NCI-H2081 treated with DMSO at 0.1 percent for 48 hours (cell line): ENCODE measurements at regions not wholly inside any gene's neighbourhood (a gene's known extent, or its start where the extent isn't known, plus 50 kb on each side); places are given as distances from the start of the nearest gene placed in this dataset.

ENCODE experiments used
- DNase-seq: peaks from one replicate; lab custom pipeline; 2025; lab: John Stamatoyannopoulos, UW

DNA sequence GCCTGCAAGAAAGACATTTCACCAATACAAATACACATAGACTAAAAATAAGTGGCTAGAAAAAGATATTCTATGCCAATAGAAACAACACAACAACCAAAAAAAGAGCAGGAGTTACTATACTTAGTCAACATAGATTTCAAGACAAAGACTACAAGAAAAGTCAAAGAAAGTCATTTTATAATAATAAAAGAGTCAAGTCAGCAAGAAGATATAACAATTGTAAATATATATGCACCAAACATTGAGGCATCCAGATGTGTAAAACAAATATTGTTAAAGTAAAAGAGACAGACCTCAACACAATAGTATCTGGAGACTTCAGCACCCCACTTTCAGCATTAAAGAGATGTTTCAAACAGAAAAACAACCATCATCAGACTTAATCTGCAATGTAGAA lies 104.6 kb downstream of the AMY1C start:
- DNase-seq = no peak

DNA sequence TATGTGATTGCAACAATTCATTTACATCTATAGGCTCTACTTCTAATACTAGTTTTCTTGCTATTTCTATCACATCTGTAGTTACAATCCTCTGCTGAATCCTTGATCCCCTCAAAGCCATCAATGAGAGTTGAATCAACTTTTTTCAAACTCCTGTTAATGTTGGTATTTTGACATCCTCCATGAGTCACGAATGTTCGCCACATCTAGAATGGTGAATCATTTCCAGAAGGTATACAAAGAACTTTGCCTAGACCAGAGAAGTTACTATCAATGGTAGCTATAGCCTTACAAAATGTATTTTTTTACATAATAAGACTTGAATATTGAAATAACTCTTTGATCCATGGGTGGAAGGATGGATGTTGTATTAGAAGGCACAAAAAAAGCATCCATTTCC lies 110.0 kb downstream of the AMY1C start:
- DNase-seq = no peak

DNA sequence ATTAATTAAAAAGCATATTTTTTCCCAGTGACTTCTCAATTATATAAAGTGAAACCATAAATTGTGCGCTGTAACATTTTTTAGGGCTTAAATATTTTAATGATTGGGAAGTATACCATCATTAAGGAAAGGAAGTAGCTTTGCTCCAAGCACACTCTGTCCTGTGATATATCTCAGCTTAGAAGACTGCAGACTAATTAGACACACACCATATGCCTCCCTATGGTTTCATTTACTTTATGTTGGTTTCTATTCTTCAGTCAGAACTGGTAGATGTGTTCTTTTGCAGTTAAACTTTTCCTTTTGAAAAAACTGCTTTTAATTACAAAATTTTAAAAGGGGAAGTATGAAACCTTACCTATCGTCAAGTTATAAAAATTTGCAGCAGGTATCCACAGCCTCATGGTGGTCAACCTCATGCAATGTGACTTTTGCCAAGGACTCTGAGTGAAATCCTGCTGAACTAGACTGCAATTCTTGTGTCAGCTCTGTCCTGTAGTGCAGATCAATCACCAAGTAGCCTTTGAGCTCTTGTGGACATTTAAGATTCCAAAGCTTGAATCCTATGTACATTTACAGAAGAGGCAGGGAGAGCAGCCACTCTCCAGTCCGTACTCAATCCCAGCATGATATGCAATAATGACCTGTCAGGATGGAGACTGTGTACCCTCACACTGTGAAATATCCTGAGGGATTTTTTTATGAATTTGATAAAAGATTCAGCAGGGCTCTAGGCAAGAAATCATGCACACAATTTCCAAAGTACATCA lies 149.1 kb downstream of the AMY1C start:
- DNase-seq = no peak

DNA sequence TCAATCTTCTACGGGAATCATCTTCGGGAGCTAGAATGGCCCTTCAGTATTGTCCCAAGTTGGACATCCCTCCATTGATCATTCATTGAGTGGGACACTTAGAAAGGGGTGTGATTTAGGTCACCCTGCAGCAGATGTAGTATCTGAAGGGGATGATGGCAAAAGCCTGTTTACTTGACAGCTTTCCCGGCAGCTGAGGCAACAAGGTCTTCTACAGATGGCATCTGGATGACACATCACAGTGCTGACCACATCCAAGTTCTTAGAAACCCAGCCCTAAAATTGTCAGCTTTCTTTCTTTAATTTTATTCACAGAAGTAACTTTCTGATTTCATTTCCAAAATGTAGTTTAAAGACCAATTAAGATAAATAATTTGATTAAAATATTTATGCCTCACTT lies 150.3 kb downstream of the AMY1C start:
- DNase-seq = no peak

DNA sequence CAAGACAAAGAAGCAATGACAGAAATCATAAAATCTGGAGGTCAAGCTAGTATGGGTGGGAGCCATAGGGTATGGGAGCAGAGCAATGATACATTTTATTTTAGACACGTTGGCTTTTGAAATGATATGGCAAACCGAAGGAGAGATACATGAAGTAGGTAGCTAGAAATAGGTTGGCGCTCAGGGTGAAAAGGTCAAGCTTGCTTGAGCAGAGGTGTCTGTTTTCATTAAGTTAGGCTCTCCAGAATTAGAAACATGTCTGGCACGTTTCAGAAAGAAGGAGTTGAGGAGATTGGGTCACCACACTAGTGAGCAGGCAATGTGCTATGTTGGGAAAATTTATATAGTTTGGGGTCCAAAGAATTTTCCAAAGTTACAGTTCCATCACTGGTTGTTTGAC lies 151.4 kb downstream of the AMY1C start:
- no peak for DNase-seq

DNA sequence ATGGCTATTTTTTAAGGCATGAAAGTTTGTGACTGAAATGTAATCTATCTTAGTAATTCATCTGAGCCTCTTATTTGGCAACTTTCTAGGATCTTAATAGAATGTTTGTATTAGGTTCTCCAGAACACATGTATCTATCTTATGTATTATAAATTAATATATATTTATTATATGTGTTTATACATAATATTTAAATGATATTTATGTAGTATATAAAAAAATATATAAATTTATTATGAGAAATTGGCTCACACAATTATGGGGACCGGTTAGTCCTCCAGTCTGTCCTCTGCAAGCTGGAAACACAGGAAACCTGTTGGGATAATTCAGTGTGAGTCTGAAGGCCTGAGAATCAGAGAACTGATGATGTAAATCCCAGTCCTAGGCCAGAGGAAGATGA lies 155.7 kb downstream of the AMY1C start:
- DNase-seq = no peak

DNA sequence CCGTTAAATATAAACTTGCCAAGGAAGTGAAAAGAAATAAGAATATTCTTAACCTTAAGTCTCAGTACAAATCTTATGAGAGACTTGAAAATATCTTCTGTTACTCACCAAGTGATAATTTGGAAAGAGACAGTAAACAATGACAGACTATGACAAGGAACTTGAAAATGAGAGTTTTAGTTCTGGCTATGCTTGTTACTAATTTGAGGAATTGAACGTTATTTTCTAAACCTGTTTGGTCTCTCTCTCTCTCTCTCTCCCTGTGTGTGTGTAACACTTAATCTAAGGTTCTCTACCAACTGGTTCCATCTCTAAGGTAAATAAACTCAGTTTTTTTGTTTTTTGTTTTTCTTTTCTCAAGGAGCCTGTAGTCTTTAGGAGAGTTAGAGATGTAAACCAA lies 161.8 kb downstream of the AMY1C start:
- DNase-seq = no peak

DNA sequence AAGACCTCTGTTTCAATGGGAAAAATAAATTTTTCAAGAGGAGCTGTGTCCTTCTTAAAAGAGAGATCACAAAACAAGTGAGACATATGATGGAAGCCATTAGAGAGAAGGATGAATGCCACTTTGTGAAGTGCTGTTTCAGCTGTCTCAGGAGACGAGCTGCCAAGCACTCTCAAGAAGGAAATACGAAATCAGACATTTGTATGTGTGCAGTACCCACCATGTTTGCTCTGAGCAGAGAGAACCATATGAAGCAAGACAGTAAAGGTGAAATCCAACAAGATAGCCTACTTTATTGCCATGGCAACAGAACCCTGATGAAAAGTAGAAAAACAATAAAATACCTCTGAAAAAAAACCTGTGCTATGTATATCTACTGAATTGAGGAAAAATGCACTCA lies 168.1 kb downstream of the AMY1C start:
- DNase-seq = no peak

DNA sequence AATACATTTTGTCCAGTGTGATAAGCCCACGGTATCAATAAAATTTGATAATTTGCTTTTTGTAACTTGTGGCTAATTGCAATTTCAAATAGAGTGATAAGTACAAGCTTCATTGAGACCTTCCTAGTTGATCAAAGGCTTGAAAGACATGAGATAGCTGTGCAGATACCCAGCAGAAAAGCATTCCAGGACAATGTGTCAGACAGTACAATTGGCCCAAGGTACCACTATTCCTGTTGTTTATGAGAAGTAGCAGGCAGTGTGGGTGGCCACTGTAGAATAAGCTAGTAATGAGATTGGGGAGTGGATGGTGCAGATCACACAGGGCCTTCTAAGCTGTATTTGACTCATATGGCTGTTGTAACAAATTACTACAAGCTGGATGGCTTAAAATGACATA lies 182.2 kb downstream of the AMY1C start:
- DNase-seq = no peak

DNA sequence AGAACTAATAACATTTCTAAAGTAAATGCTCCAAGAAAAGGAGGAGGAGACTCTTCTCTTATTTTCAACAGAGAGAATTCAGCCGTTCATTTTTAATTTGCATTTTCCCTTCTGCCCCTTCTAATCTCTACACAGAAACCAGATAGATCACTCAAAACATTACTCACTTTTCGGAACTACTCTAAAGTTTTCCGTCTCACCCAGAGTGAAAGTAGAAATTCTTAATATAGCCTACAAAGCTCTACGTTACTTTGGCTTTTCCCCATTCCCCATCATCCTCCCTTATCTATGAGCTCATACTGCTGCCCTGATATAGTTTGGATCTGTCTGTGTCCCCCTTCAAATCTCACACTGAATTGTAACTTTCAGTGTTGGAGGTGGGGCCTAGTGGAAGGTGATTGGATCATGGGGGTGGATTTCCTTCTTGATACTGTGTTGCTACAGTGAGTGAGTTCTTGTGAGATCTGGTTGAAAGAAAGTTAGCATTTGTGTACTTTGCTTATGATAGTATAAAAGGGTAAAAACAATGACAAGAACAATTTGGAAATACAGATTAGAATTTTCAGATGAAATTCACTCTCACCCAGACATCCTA lies 188.2 kb downstream of the AMY1C start:
- DNase-seq = no peak

DNA sequence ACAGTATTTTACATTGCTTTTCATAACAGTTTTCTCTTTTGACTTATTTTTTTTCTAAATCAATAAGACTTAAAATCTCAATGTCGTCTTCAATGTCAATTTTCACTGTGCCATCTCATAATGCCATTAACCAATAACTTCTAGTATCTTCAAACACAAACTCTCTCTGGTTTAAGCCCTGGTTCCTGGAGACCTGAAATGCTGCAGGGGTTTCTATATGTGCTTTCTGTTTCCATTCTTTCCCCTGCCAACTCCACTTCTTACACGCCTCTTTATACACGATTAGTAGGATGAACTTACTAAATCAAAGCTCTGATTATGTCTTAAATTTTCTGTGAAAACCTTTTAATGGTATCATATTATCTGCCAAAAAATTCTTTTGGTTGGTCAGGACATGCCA lies 191.4 kb downstream of the AMY1C start:
- no peak for DNase-seq

DNA sequence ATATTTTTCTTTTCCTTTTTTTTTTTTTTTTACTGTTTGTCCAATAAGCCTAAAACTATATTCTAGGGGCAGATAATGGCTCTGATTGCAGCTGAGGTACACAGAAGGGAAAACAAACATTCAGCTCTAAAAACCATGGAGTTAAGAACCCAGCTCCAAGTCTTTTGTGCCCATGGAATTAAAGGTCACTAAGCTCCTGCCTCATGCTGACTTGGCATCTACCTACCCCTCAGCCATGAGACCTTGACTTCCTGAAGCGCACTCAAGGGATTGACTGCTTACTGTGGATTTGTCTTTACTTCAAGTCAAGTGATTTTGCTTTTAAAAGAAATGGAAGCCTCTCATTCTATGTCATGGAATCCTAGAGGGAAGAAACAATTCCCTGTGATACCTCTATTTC lies 192.3 kb downstream of the AMY1C start:
- DNase-seq = no peak

DNA sequence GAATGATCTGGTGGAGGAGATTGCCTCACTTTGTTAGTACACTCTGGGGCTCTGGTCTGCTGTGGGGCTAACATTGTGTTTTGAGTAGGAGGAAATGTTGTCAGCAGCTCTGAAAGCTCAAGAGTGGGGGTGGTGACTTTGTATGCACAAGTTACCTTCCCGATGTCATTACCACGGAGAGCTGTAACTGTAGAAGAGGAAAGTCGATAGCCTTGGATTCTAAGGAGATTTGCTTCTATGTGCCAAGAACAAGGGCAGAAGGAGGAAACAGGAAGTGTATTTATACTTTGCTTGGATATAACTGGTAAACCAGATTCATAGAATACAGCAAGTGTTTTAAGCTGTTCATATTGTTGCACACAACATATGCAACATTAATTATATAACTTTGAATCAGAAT lies 196.1 kb downstream of the AMY1C start:
- DNase-seq = no peak

DNA sequence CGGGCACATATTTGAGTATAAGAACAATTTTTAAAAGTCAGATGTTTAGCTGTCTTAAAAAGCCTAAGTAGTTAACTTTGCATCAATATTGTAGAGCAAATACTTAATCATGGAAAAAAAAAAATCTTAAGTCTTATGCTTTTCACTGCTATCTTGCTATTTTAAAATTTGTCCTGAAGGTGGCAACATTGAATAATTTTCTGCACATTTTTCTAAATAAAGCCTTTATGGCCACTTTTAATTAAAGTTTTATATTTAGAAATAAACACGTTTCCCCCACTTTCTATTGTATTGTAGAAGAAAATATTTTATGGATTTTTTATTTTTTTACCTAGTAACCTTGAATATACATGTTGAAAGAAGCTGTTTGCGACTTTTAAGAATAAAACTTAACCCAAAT lies 198.8 kb downstream of the AMY1C start:
- no peak for DNase-seq

DNA sequence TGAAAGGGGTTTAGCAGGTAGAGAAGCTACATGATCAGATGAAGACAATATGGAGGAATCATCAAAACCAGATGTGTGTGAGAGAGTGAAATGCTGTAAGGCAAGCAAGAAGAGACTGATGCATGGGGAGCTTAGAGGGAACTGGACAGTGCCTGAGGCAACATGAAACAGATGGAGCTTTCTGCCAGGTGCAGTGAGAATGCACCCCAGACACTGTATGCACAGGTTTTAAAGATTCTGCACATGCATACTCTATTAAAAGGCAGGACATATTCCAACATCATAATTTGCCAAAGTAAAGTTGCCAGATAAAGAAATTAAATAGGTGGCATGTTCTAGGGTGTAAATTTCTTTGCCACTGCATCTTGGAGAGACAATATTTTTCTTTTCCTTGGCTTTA lies 200.1 kb downstream of the AMY1C start:
- no peak for DNase-seq

DNA sequence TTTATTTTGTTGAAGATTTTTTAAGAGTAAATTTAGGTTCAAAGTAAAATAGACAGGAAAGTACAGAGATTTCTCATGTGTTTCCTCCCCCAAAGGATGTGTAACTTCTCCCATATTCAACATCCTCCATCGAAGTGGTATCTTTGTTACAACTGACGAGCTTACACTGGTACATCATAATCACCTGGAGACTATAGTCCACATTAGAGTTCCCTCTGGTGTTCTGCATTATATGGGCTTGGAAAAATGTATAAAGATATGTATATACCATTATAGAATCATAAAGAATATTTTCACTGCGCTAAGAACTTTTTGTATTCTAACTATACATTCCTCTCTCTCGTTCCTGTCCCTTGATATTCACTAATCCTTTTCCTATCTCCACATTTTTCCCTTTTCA lies 203.7 kb downstream of the AMY1C start:
- no peak for DNase-seq

DNA sequence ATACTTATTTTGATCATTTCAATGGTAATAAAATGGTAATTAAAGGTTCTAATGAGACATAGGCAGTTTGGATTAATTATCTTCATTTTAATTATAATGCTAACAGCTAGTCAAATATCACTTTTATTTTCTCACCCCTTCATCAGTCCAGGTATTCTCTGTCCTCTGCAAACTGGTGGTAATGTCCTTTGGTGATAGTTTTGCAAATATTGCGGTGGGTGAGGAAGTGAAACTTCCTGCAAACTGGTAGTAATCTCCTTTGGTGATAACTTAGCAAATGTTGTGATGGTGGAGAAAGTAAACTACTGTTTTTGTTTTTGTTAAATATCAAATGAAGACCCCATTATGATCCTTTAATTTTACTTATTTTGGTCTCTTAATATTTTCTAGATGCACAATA lies 209.0 kb downstream of the AMY1C start:
- DNase-seq = no peak

DNA sequence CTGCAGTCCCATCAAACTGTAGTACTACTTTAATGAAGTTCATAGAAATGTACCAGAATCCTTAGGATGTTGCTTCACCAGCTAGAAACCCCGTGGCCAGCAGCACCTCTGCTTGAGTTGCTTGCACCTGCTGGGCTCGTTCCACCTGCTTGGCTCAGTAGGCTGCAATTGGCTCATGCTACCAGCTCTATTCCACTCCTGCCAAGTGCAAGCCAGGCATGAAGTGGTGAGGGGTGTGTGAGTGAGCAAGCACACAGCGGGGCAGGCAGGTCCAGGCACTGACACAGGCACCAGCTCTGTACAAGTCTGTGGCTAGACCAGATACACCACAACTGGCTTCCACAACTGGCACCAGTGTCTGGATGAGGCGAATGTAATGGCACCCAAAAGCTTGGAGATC lies 209.9 kb downstream of the AMY1C start:
- no peak for DNase-seq

DNA sequence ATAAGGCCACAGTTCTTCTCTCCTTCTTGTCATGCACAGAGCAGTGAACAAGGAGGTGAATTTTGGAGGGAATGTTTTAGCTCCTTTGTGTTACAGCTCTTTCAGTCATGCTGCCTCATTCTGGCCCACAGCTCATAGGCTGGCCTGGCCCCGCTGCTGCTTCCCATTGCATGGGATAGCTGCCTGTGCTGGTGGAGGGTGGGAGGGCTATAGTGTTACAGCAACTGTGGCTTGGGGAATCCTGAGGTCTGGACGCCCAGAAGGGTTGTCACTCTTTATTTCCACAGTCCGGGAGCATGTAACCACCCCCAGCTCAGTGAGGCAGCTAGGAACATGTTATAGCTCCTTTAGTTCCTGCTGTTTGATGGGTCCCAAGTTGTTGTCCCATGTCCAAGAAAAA lies 210.3 kb downstream of the AMY1C start:
- DNase-seq = no peak

DNA sequence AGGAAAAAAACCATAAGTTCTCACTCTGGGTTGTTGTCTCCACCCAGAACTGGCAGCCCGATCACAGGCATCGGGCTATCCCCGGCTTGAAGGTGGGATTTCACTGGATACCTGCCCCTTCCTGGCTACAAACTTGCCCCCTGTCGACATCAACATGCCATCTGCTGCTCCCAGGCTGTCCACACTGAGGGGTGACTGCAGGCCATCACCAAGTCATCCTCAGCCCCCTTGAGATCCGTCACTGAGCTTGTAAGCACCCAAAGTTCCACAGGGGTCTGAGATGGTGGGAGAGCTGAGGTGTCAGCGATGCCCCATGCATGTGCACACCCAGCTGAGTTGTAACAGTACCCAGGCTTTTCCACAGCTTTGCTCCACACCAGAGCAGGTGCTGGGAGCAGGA lies 211.0 kb downstream of the AMY1C start:
- DNase-seq = no peak

DNA sequence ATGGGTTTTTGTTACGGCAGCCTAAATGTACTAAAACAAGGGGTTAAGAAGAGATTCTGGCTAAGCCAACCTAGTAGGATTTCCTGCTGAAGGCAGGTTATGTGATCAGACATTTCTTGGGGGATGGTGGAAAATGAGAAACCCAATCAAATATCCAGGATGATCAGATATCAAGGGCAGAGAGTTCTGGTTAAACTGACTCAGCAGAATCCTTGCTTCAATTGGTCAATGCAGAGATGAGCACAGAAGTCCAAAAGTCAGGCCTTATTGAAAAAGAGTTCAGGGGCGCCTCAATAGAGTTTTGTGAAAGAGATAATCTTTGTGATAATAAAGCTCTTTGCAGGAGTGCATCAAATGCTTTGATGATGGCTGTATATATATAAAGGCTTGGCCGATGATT lies 237.1 kb downstream of the AMY1C start:
- no peak for DNase-seq

DNA sequence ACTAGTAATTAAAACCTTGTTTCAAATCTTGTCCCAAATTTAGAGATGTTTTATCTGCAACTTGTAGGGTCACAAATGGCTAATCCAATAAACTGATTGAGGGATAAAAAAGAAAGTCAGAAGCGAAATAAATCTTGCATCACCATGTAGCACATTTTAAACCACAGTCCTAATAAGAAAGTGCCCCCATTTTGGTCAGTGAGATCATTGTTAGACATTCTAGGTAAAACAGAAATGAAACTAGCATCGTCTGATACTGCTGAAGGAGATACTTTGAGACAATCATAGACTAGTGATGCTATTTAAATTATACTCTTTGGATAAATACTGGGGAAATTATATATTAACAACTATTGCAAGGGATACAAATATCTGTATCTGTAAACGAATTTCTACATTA lies 247.9 kb downstream of the AMY1C start:
- DNase-seq = no peak

DNA sequence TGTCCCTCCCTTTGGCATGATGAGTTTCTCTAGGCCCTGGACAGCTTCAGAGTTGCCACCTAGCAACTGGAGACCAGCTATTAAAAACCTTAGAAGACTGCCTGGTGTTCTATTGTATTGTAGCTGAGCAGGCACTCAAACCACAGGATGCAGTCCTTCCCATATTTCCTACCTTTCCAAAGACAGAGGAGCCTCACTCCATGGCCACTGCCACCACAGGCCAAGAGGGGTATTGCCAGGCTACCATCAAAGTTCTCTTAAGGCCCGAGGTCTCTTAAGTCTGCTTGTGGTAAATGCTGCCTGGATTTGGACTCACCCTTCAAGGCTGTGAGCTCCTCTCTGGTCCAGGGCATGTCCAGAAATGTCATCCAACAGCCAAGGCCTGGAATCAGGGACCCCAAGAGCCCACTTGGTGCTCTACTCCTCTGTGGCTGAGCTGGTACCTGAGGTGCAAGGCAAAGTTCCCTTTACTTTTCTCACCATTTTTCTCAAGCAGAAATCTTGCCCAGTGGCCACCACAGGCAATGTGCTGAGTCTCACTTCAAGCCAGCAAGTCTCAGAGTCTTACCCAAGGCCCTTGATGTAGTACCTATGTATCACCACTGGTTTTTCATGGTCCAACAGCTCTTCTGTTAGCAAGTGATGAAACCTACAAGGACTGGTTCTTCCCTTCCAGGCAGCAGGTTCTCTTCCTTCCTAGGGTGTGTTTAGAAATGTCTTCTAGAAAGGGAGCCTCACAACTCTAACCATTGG lies 269.4 kb downstream of the AMY1C start:
- no peak for DNase-seq

DNA sequence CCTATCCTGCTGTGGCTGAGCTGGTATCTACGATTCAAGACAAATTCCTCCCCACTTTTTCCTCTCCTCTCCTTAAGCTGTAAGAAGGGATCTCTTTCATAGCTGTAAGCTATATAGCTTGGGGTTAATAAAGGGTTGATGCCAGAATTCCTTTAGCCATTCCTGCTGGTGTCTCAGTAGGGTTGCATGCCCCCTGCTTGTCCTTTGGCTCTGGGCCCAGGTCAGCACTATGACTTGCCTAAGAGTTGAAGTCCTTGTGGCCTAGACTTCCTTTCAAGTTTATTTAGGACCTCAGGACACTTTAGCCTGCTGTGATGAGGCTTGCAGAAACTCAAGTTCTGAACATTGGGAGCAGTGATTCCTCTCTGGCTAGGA lies 270.0 kb downstream of the AMY1C start:
- no peak for DNase-seq
